C4-2B (cell line): ENCODE measurements at regions not wholly inside any gene's neighbourhood (a gene's known extent, or its start where the extent isn't known, plus 50 kb on each side); places are given as distances from the start of the nearest gene placed in this dataset.

Experiments
- CTCF ChIP-seq: fragments of 450-650 bp; conservative IDR thresholded peaks from 2 replicates; pipeline ENCODE4 v1.5.1; 2017; ENCODE audit warnings: mild to moderate bottlenecking
- ZFX ChIP-seq: fragments of 450-650 bp; IDR thresholded peaks from 2 replicates; pipeline ENCODE4 v1.6.1; 2017

DNA sequence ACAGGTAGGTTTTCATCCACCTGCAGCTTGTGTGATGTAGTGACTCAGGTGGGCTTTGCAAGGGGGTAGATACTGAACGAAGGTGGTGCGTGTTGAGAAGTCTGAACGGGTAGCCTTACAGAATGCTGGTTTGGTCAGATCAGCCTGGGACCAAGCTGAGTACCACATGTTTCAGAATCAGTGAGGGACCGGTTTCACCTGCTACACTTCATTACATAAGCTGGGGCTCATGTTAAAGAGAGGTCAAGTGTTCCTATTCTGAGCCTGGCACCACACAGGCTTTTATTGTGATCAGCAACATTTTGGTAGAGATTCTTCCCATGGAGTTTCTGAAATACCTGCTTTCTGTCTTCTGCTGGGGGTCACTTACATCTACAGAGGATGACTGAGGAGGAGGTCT, 207.4 kb upstream of the EEF2KMT start:
- TF ChIP-seq CTCF (no peak), ZFX (no peak)
